Bronchial epithelial cell (primary cell): ENCODE measurements at regions not wholly inside any gene's neighbourhood (a gene's known extent, or its start where the extent isn't known, plus 50 kb on each side); places are given as distances from the start of the nearest gene placed in this dataset.

ENCODE experiments used
- DNase-seq: peaks from one replicate; pipeline ENCODE4 v3.0.0-alpha.2; 2010; ENCODE audit warnings: low read depth
- FAIRE-seq: peaks from 2 replicates; lab custom pipeline; 2011; peaks lifted over from hg19 to GRCh38; lab: Jason Lieb, UNC
- H3K27me3 ChIP-seq: 2 replicates; pipeline ENCODE4 v1.5.1; 2011; ENCODE audit warnings: low read length; ENCODE audit not compliant: control insufficient read depth, insufficient read depth
- H3K36me3 ChIP-seq: 2 replicates; pipeline ENCODE4 v1.5.1; 2011; ENCODE audit warnings: low read length; ENCODE audit not compliant: control insufficient read depth, insufficient read depth
- H3K4me3 ChIP-seq: 2 replicates; pipeline ENCODE4 v1.5.1; 2011; ENCODE audit warnings: mild to moderate bottlenecking, low read depth, low read length, control low read depth
- CTCF ChIP-seq: IDR thresholded peaks from 2 replicates; pipeline ENCODE4 v1.5.1; 2011; ENCODE audit warnings: mild to moderate bottlenecking, moderate library complexity, low read length, control low read depth, inconsistent platforms; ENCODE audit not compliant: insufficient read depth, severe bottlenecking

GRCh38 chr3:117084739-117085270 lies 375.2 kb downstream of the TUSC7 start:
- Histone ChIP-seq H3K27me3 (no peaks in the 10 kb centered on the region), H3K4me3 (no peak overlapping the region), H3K36me3 (no peaks in the 10 kb centered on the region)
- DNase-seq, result no peak
- no peak for TF ChIP-seq CTCF
- no peak for FAIRE-seq

GRCh38 chr3:117091676-117092075 lies 382.1 kb downstream of the TUSC7 start:
- DNase-seq, result no peak
- Histone ChIP-seq H3K36me3 (no peaks in the 10 kb centered on the region), H3K4me3 (no peak overlapping the region), H3K27me3 (no peaks in the 10 kb centered on the region)
- TF ChIP-seq CTCF, result no peak
- no peak for FAIRE-seq

- Histone ChIP-seq H3K36me3 (no peaks in the 10 kb centered on the region), H3K4me3 (no peak overlapping the region), H3K27me3 (no peaks in the 10 kb centered on the region)
- no peak for DNase-seq
- no peak for FAIRE-seq
- no peak for TF ChIP-seq CTCF
Measured at GRCh38 chr3:117096549-117096948, 387.0 kb downstream of the TUSC7 start.

GRCh38 chr3:117097351-117097750 lies 387.8 kb downstream of the TUSC7 start:
- TF ChIP-seq CTCF, result no peak
- no peaks in the 10 kb centered on the region for H3K27me3 ChIP-seq
- FAIRE-seq, result no peak
- DNase-seq, result no peak
- H3K4me3 ChIP-seq, result no peak overlapping the region
- no peaks in the 10 kb centered on the region for H3K36me3 ChIP-seq

GRCh38 chr3:117101697-117102096 lies 392.1 kb downstream of the TUSC7 start:
- Histone ChIP-seq H3K4me3 (no peak overlapping the region), H3K36me3 (no peaks in the 10 kb centered on the region), H3K27me3 (no peaks in the 10 kb centered on the region)
- FAIRE-seq (no peak), DNase-seq (peak; percentile 7)
- no peak for TF ChIP-seq CTCF

GRCh38 chr3:117102426-117102825 lies 392.8 kb downstream of the TUSC7 start:
- Histone ChIP-seq H3K36me3 (no peaks in the 10 kb centered on the region), H3K27me3 (no peaks in the 10 kb centered on the region), H3K4me3 (no peak overlapping the region)
- no peak for DNase-seq
- no peak for FAIRE-seq
- no peak for TF ChIP-seq CTCF
